NCI-H226 (cell line): ENCODE measurements at regions not wholly inside any gene's neighbourhood (a gene's known extent, or its start where the extent isn't known, plus 50 kb on each side); places are given as distances from the start of the nearest gene placed in this dataset.
"Not testable (repeated sequence)": the region's sequence is repeated elsewhere in the genome, so short reads cannot be mapped to it uniquely, and the experiment has no call there.

Source experiments
- DNase-seq: peaks from one replicate; pipeline ENCODE4 v3.0.0-alpha.2; 2015

GRCh38 chr9:118674942-118675341 is 694.3 kb downstream of the BRINP1 start:
- DNase-seq: no peak

GRCh38 chr9:118677936-118678653 is 691.1 kb downstream of the BRINP1 start:
- not testable (repeated sequence) for DNase-seq

GRCh38 chr9:118686959-118687358 is 682.3 kb downstream of the BRINP1 start:
- DNase-seq: no peak

- DNase-seq: no peak
Observed at GRCh38 chr9:118689280-118689679, 680.0 kb downstream of the BRINP1 start.

- no peak for DNase-seq
Observed at GRCh38 chr9:118692613-118693012, 676.6 kb downstream of the BRINP1 start.

- DNase-seq: no peak
Observed at GRCh38 chr9:118693645-118694044, 675.6 kb downstream of the BRINP1 start.

- not testable (repeated sequence) for DNase-seq
Observed at GRCh38 chr9:118695249-118695648, 674.0 kb downstream of the BRINP1 start.

- DNase-seq: no peak
Observed at GRCh38 chr9:118701985-118702384, 667.2 kb downstream of the BRINP1 start.

- DNase-seq: no peak
Observed at GRCh38 chr9:118711843-118712242, 657.4 kb downstream of the BRINP1 start.

- no peak for DNase-seq
Observed at GRCh38 chr9:118721276-118721675, 648.0 kb downstream of the BRINP1 start.

- DNase-seq: no peak
Observed at GRCh38 chr9:118721923-118722322, 647.3 kb downstream of the BRINP1 start.

- DNase-seq: no peak
Observed at GRCh38 chr9:118729981-118730380, 639.3 kb downstream of the BRINP1 start.

- DNase-seq: no peak
Observed at GRCh38 chr9:118732998-118733397, 636.2 kb downstream of the BRINP1 start.

- no peak for DNase-seq
Observed at GRCh38 chr9:118734696-118735095, 634.5 kb downstream of the BRINP1 start.

GRCh38 chr9:118736406-118736805 is 632.8 kb downstream of the BRINP1 start:
- DNase-seq: no peak

GRCh38 chr9:118751077-118751847 is 618.0 kb downstream of the BRINP1 start:
- DNase-seq: no peak

- DNase-seq: no peak
Observed at GRCh38 chr9:118751848-118752223, 617.4 kb downstream of the BRINP1 start.

- DNase-seq: peak; percentile 8
Observed at GRCh38 chr9:118761016-118761790, 608.0 kb downstream of the BRINP1 start.

- no peak for DNase-seq
Observed at GRCh38 chr9:118767571-118767970, 601.7 kb downstream of the BRINP1 start.

GRCh38 chr9:118782790-118783463 is 586.3 kb downstream of the BRINP1 start:
- DNase-seq: no peak

GRCh38 chr9:118784033-118784432 is 585.2 kb downstream of the BRINP1 start:
- no peak for DNase-seq

- no peak for DNase-seq
Observed at GRCh38 chr9:118785456-118785855, 583.8 kb downstream of the BRINP1 start.

GRCh38 chr9:118786877-118787276 is 582.4 kb downstream of the BRINP1 start:
- DNase-seq: no peak
